Heart left ventricle (tissue), 13 donors: ENCODE measurements at regions not wholly inside any gene's neighbourhood (a gene's known extent, or its start where the extent isn't known, plus 50 kb on each side); places are given as distances from the start of the nearest gene placed in this dataset.

ENCODE experiments used
- POLR2A ChIP-seq, 2 donors: fragments of 450-650 bp; IDR thresholded peaks; one replicate each; pipeline ENCODE4 v1.6.1; 2017; ENCODE audit warnings: antibody characterized with exemption in 2 of 2, mild to moderate bottlenecking in 2 of 2, moderate library complexity in 2 of 2
- TF ChIP-seq, protein P1 (sequence below), 12 donors: fragments of 200-600 bp; sonication (generic) in 4 of 12; IDR thresholded peaks; one replicate each; pipeline versions ENCODE4 v1.5.0 to v1.8.0; 2018 to 2022; ENCODE audit warnings: antibody characterized with exemption in 12 of 12, mild to moderate bottlenecking in 5 of 12
- donor health status: ischemic (EF 13 %, LVEDD 7.1; RV severe dilation, severe dysfunction).
- donor health status: DM: no; HTN: yes; CAD: no.
- donor health status: DM: no; HTN: no; CAD: no.
- donor health status: ischemic (EF 25% LVEDD 6.9; RV normal size, moderate dysfunction).
- donor health status: ischemic (EF 25% LVEDD 5.7; RV mildly dilated, moderate dysfunction).
- donor health status: ischemic (EF 35%, LVEDD 5.7; RV mildly dilated, moderate dysfunction).
- donor health status: nonischemic (EF 11% LVEDD 7.7; RV severe dilation, severe dysfunction).
- donor health status: DM: yes; HTN: yes; CAD: no.
- donor health status: PGD.
- donor health status: ischemic (EF 29% LVEDD 5.4; RV normal size, mild dysfunction).
- donor health status: nonischemic (EF 23%, LVEDD 6.1; RV moderate dilation, normal function).

DNA sequence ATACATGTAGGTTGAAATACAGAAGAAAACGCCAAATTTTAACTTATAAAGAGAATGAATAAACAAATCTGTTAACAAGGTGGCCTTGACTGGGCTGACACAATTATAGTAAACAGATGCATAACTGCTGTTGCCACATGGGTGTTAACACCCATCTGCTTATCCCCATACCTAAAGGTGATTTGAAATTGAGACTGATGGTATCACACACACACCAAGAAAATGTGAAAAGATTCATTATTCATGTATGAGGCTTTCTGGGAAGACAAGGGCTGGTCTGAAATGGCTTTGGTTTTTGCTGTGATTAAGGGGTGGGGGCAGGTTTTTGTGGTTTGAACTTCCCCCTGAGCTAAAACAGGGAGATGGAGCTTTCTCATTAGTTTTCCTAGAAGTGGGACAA is 156.6 kb downstream of the SYT10 start:
- TF ChIP-seq, protein P1, sequence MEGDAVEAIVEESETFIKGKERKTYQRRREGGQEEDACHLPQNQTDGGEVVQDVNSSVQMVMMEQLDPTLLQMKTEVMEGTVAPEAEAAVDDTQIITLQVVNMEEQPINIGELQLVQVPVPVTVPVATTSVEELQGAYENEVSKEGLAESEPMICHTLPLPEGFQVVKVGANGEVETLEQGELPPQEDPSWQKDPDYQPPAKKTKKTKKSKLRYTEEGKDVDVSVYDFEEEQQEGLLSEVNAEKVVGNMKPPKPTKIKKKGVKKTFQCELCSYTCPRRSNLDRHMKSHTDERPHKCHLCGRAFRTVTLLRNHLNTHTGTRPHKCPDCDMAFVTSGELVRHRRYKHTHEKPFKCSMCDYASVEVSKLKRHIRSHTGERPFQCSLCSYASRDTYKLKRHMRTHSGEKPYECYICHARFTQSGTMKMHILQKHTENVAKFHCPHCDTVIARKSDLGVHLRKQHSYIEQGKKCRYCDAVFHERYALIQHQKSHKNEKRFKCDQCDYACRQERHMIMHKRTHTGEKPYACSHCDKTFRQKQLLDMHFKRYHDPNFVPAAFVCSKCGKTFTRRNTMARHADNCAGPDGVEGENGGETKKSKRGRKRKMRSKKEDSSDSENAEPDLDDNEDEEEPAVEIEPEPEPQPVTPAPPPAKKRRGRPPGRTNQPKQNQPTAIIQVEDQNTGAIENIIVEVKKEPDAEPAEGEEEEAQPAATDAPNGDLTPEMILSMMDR (IDR thresholded peaks at IDR 0.05) = no peak
- no peak for TF ChIP-seq POLR2A (IDR thresholded peaks at IDR 0.05)
